SU-DHL-6 (cell line): ENCODE measurements at regions not wholly inside any gene's neighbourhood (a gene's known extent, or its start where the extent isn't known, plus 50 kb on each side); places are given as distances from the start of the nearest gene placed in this dataset.

ENCODE experiments used
- EZH2phosphoT487 ChIP-seq: fragments of 200-600 bp; sonication (generic), shearing (Covaris generic); conservative IDR thresholded peaks from 2 replicates; pipeline ENCODE4 v1.6.1; 2018; ENCODE audit warnings: mild to moderate bottlenecking, antibody characterized with exemption, low read length, moderate library complexity, mixed read lengths
- TF ChIP-seq, protein P1 (sequence below): fragments of 200-600 bp; sonication (generic); IDR thresholded peaks from one replicate; pipeline ENCODE4 v1.5.1; 2017; ENCODE audit warnings: antibody characterized with exemption, mild to moderate bottlenecking, low read length, moderate library complexity; ENCODE audit not compliant: insufficient read depth, poor library complexity, severe bottlenecking

DNA sequence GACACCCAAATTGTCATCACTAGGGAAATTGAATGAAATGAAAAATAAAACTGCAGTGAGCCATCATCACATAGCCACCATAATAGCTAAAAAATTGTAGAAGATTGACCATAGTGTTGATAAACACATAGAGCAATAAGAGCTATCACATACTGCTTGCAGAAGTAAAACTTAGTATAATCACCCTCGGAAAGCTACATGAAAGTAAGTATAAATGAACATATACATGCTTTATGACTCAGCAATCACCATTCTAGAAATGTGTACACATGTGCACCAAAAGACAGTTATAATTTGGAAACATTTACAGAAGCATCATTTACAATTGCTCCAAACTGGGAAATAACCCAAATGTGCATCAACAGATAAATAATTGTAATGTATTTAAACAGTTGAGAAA is 153.1 kb upstream of the LRRC7 start:
- TF ChIP-seq, protein P1, sequence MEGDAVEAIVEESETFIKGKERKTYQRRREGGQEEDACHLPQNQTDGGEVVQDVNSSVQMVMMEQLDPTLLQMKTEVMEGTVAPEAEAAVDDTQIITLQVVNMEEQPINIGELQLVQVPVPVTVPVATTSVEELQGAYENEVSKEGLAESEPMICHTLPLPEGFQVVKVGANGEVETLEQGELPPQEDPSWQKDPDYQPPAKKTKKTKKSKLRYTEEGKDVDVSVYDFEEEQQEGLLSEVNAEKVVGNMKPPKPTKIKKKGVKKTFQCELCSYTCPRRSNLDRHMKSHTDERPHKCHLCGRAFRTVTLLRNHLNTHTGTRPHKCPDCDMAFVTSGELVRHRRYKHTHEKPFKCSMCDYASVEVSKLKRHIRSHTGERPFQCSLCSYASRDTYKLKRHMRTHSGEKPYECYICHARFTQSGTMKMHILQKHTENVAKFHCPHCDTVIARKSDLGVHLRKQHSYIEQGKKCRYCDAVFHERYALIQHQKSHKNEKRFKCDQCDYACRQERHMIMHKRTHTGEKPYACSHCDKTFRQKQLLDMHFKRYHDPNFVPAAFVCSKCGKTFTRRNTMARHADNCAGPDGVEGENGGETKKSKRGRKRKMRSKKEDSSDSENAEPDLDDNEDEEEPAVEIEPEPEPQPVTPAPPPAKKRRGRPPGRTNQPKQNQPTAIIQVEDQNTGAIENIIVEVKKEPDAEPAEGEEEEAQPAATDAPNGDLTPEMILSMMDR = no peak
- TF ChIP-seq EZH2phosphoT487 = no peak
